GM13976 (cell line): ENCODE measurements at regions not wholly inside any gene's neighbourhood (a gene's known extent, or its start where the extent isn't known, plus 50 kb on each side); places are given as distances from the start of the nearest gene placed in this dataset.

Experiments
- DNase-seq: peaks from one replicate; pipeline ENCODE4 v3.0.0; 2012; ENCODE audit warnings: low spot score
- CTCF ChIP-seq: IDR thresholded peaks from 2 replicates; pipeline ENCODE4 v1.5.1; 2012; ENCODE audit warnings: borderline replicate concordance, mild to moderate bottlenecking; ENCODE audit not compliant: insufficient read depth; ENCODE audit errors: extremely low read depth, missing control alignments, control extremely low read depth
- in situ Hi-C: fragments of 300-500 bp; cut with MboI; formaldehyde crosslinking; loops from one replicate; pipeline ENCODE4 v1.12.0; 2022; ENCODE audit warnings: low sequenced_read_pairs, mixed read lengths, inconsistent platforms; ENCODE audit not compliant: unreplicated experiment

GRCh38 chrX:4805502-4805901 lies 1092.1 kb upstream of the PRKX start:
- in situ Hi-C loops: no loop called here
- no peak for DNase-seq
- TF ChIP-seq CTCF: no peak

GRCh38 chrX:4800756-4801155 lies 1087.3 kb upstream of the PRKX start:
- in situ Hi-C loops: no loop called here
- no peak for DNase-seq

GRCh38 chrX:4787971-4788370 lies 1074.5 kb upstream of the PRKX start:
- no peak for DNase-seq
- in situ Hi-C loops: no loop called here
- TF ChIP-seq CTCF: no peak

More at GRCh38 chrX:4800756-4801155, 1087.3 kb upstream of the PRKX start:
- TF ChIP-seq CTCF: no peak

GRCh38 chrX:4764888-4765287 lies 1051.4 kb upstream of the PRKX start:
- in situ Hi-C loops: no loop called here
- no peak for TF ChIP-seq CTCF
- DNase-seq: no peak

- TF ChIP-seq CTCF: no peak
These were observed 1048.7 kb upstream of the PRKX start for GRCh38 chrX:4762196-4762595.

GRCh38 chrX:4754878-4755604 lies 1041.6 kb upstream of the PRKX start:
- TF ChIP-seq CTCF: no peak
- in situ Hi-C loops: no loop called here
- DNase-seq: no peak

More at GRCh38 chrX:4762196-4762595, 1048.7 kb upstream of the PRKX start:
- in situ Hi-C loops: no loop called here
- DNase-seq: no peak
